ENCODE measurements at regions not wholly inside any gene's neighbourhood (a gene's known extent, or its start where the extent isn't known, plus 50 kb on each side); places are given as distances from the start of the nearest gene placed in this dataset.
"Not testable (repeated sequence)": the region's sequence is repeated elsewhere in the genome, so short reads cannot be mapped to it uniquely, and the experiment has no call there.

DNA sequence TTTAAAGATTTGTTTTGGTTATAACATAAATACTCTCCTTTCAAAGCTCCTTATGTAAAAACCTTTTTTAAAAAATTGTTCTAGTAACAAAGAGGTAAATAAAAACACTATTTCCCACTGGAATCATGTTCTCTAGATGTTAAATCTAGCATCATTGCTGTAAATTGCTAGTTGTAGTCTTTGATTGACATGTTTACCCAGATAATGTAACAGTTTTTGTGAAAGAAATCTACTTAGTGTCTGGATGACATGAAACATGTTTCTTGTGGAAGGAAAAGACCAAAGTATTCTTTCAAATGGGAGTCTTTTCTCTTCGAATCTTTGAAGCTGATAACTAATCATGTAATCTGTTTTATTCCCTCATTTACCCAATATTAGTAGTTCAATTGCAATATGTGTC is 1565.9 kb upstream of the WWC1 start:
- DNase-seq = no peak

DNA sequence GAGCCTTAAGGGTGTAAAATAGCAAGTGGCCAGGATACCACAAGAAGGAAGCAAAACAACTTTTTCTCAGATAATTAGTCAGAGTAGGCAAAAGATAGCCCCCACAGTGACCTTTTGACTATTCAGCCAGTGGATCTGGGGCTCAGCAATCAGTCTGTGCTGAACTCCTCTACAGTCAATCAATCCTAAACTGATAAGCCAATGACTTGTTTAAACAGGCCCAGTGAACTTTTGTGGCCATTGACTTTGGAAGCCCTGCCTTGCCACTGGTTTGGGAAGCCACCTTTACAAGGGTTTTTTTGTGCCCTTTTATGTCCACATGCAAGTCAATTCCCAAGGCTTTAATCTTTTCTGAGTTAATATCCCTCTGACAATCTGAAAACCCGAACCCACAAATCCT is 1565.0 kb upstream of the WWC1 start:
- no peak for DNase-seq

DNA sequence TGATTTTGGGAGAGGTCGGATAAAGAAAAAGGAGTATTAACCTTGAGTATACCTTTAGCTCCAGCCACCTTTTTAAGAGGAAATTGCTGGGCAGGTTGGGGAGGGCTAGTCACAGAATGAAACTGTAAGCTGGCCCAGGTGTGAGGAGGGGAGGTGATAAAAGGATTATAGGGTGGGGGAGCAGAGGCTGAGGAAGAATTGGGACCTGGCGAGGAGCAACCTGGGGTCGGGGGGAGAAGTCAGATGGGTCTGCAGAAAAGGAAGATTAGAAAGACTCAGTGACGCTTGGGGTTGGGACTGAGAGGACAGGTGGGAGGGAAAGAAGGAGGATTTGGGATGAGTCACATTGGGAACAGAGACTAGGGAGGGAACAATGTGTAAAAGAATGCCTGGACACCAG is 1548.5 kb upstream of the WWC1 start:
- DNase-seq = not testable (repeated sequence)

DNA sequence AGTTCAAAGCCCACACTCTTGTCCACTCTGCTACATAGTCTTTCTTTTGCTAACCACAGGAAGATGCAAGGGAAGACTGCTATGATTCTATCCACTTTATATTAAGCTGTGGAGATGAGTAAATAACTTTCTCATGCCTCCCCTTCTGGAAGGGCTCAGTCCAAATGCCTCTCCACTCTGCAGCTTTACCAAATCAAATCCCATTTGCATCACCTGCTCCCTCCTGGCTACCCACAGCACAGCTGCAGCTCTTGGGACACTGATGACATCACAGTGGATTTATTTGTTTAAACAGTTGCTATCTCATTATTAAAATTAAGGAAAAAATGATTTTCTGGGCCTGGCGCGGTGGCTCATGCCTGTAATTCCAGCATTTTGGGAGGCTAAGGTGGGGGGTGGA is 1544.9 kb upstream of the WWC1 start:
- no peak for DNase-seq

DNA sequence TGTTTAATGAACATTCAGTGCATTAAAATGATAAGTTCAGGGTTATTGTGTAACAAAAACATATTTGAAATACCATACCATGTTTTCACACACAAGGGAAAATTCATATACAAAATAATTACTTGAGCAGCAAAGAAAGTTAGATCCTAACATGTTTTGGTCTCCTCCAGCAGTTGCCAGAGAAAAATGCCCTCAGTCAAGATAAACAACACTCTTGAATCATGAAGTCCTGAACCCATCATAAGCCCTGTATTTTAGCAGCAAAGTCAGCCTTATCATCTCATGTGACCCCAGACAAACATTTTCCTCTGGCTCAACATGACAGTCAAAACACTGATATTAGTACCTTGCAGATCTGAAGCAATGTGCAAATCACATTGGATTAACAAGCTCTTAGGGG is 1541.1 kb upstream of the WWC1 start:
- DNase-seq = no peak

DNA sequence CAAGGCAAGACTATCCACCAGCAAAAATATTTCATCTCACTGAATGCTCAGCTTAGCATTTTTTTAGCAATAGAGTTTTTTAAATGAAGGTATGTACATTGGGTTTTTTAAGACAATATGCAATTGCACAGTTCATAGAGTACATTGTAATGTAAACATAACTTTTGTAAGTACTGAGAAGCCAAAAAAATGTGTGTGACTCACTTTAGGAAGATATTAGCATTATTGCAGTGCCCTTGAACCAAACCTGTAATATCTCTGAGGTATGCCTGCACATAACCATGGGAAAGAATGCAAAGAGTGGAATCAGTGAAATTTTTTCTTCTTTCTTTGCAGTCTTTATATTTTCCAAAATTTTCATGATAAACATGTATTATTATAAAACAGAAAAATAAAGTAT is 1533.3 kb upstream of the WWC1 start:
- peak; percentile 35 for DNase-seq

DNA sequence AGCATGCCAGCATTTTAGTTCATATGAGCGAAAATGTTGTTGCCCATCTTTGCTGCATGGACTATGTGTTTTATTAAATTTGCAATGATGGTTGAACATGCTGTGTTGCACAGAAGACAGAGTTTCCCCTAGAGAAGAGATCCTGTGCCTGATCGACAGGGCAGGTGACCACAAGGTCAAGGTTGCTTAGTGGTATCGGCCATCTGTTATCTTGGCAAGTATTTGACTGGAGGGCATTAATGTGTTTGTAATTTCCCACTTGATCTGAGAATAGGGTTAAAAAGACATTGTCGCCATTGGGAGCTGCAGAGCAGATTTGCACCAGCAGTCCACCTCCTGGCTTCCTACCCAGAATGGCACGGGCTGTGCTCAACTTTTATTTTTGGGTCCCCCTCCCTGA is 1523.6 kb upstream of the WWC1 start:
- no peak for DNase-seq

DNA sequence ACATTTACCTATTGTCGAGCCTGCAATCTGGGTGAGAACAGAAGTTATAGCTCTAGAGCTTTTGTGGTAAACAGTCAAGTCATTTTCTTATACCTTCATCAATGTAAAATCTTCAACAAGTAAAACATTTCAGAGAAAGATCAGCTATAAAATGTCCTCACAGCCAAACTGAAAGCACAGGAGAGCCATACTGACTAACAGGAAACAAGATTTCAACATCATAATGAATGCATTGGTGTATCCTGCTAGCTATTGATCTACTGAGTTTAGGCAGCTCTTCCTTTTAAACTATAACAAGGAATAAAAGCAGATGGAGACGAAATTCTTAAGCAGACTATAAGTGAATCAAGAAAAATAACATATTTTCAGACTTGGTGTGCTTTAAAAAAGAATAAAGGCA is 1522.9 kb upstream of the WWC1 start:
- peak; percentile 3 for DNase-seq

DNA sequence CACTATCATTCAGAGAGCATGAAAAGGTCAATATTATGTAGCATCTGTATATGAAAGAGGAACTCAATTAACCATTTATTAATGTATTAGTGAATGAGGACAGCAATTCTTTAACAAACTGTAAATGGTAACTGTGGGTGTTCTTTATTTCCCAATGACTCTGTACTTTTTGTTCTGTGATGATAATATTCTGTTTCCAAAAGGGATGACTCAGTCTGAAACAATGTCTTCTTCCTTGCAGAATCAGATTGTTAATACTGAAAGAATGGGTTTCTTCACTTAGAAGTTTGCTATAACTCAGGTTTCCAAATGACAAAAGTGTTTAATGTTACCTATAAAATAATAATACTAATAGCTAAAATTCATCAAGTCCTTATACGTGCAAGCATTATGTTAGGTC is 1518.7 kb upstream of the WWC1 start:
- DNase-seq = peak; percentile 71

DNA sequence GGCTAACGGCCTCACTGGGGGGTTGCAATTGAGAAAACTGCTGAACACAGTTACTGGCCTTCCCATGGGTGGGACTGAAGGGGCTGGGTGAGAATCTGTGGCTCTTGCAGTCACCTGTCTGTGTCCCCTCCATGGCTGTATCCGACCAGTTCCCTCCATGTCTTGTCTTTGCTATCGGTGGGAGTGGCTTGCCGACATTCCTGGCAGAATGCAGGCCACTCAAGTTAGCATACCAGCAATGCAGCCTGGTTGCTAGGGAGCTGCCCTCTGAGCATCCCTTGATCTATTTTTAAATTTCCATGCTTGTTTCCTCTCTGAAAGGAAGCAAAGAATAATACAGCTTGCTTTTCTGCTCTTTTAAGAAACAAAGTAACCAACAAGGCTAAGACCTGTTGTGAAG is 1509.7 kb upstream of the WWC1 start:
- no peak for DNase-seq

DNA sequence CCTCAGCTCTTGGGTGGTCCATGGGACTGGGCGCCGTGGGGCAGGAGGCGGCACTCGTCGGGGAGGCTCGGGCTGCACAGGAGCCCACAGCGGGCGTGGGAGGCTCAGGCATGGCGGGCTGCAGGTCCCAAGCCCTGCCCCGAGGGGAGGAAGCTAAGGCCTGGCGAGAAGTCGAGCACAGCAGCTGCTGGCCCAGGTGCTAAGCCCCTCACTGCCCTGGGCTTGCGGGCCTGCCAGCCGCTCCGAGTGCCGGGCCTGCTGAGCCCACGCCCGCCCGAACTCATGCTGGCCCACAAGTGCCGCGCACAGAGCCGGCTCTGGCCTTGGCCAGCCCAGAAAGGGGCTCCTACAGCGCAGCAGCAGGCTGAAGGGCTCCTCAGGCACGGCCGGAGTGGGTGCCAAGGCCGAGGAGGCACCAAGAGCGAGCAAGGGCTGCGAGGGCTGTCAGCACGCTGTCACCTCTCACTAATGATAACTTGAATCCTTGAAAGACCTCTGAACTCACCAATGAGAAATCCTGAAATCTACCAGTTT is 1506.8 kb upstream of the WWC1 start:
- DNase-seq = no peak

DNA sequence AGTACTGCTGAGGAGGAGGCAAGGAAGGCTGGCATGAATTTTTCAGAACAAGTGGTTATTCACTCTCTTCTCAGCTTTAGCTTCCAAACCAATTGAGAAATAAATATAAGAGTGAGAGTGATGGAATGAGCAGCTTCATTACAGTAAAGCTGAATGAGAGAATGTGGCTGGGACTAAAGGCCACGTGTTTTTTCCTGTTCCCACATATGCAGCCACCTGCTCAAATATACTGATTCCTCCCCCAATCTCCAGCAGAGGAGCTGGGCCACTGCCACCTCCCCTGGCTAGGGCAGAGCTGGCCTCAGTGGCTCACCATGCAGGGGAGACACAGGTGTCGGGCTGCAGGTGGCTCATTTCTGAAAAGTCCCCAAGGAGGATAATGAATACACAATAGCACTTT is 1505.3 kb upstream of the WWC1 start:
- DNase-seq = no peak

DNA sequence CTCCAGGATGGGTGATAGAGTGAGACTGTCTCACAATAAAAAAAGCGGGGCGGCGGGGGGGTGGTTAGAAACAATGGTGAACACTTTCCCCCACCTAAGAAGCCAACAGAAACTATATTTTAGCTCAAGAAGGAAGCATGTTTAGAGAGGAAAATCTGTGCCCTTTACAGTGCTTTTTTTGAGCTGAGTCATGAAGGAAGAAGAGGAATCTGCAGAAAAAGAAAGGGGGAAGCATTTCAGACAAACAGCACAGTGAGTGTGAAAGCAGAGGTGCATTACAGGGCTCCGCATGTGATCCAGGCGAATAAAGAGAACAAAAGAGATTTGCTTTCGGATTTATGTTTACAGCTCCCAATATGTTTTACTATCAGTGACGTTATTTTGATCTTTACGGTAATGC is 1504.6 kb upstream of the WWC1 start:
- no peak for DNase-seq

DNA sequence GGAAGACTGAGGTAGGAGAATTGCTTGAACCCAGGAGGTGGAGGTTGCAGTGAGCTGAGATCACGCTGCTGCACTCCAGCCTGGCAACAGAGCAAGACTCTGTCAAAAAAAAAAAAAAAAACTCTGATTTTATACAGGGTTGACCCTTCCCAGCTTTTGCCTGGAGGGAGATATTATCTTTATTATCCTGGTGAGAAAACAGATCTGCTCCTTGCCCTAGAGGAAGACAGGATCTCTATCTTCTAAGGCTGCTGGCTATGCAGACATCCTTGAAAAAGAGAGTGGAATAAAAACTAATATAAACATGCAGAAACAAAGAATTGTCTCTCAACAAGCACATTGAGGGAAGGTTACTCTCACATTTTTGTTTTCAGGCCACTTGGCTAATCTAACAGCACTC is 1503.4 kb upstream of the WWC1 start:
- DNase-seq = no peak

DNA sequence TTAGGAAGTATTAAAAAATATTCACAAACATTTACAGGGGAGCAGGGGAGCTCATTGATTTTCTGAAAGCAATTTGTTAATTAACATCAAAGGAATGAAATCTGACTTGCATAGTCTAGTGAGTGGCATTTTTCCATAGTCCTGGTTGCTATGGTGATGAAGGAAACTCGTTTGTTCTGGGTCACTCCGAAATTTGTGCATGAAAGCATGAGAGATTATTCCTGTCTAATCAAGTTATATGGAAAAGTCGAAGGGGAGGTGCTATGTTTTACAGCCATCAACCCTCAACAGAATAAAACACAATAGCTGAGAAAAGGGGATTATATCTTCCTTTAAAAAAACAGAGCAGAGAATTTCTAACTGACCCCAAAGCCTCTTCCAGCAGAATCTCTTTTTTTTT is 1495.7 kb upstream of the WWC1 start:
- DNase-seq = no peak

DNA sequence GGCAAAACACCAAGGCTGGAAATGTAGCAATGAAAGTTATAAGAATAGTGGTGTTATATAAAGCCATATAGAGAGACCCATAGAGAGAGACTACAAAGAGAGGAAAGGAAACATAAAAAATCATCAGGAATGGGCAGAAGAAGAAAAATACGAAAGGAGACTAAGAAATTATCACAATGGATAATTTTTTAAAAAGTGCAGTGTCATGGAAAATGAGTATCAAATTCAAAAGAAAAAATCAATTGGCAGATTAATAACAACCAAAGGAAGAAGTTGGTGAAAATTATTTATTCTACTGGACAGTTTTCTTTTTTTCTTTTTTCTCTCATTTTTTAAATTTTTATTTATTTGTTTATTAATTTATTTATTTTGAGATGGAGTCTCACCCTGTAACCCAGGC is 1488.4 kb upstream of the WWC1 start:
- no peak for DNase-seq

DNA sequence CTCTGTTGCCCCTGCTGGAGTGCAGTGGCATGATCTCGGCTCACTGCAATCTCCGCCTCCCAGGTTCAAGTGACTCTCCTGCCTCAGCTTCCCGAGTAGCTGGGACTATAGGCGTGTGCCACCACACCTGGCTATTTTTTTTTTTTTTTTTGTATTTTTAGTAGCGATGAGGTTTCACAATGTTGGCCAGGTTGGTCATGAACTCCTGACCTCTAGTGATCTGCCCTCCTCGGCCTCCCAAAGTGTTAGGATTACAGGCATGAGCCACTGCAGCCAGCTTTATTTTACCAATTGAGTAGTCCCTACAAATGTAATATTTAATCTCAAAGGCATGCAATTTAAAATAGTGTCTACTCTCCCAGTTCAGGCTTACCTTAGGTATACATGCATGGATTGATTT is 1487.2 kb upstream of the WWC1 start:
- not testable (repeated sequence) for DNase-seq

DNA sequence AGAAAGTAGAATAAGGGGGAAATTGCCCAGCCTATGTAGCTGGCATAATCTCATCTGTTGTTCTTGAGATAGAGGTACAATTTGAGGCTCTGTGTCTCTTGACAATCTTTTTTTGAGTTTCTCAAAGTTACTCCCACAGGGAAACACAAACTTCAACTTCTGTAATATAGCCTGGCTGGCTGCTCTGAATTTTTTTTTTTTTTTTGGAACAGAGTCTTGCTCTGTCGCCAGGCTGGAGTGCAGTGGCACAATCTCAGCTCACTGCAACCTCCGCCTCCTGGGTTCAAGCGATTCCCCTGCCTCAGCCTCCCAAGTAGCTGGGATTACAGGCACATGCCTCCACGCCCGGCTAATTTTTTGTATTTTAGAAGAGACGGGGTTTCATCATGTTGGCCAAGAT is 1486.8 kb upstream of the WWC1 start:
- DNase-seq = not testable (repeated sequence)

DNA sequence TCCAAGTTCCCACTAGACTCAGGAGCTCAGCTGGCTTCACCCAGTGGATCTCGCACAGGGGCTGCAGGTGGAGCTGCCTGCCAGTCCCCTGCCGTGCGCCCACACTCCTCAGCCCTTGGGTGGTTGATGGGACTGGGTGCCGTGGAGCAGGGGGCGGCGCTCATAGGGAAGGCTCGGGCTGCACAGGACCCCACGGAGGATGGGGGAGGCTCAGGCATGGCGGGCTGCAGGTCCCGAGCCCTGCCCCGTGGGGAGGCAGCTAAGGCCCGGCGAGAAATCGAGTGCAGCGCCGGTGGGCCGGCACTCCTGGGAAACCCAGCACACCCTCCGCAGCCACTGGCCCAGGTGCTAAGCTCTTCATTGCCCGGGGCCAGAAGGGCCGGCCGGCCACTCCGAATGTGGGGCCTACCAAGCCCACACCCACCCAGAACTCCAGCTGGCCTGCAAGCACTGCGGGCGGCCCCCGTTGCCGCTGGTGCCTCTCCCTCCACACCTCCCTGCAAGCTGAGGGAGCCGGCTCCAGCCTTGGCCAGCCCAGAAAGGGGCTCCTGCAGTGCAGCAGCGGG is 1481.3 kb upstream of the WWC1 start:
- not testable (repeated sequence) for DNase-seq

DNA sequence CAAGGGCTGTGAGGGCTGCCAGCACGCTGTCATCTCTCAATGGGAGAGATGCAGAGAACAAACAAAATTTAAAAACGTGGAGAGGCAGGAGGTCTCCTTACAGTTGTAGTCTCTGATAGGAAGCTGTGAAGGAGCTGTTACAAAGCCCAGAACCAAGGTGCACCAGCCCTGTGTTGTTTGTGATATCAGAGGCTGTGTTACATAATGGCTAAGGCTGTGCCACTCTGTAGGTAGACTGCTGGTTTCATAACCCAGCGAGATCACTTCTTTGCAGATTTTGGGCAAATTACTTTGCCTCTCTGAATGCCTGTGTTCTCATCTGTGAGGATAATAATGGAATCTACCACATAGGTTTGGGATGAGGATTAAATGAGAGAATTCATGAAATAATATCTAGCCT is 1480.7 kb upstream of the WWC1 start:
- DNase-seq = no peak

DNA sequence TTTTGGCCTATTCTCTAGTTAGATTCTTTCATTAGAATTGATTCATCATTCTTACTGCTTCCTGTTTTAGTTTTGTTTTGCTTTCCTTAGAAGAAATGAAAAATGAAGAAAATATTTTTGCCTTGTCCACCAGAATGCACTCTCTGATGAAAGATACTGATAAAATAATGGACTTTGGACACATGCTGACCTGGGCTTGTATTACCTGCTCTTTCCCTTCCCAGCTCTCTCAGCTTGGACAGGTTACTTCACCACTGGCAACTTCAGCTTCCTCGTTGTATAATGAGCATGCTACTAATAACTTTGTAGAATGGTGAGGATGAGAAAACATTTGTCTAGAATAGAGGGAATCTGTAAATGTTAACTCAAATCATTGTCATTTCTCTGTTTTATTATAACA is 1468.1 kb upstream of the WWC1 start:
- DNase-seq = no peak

DNA sequence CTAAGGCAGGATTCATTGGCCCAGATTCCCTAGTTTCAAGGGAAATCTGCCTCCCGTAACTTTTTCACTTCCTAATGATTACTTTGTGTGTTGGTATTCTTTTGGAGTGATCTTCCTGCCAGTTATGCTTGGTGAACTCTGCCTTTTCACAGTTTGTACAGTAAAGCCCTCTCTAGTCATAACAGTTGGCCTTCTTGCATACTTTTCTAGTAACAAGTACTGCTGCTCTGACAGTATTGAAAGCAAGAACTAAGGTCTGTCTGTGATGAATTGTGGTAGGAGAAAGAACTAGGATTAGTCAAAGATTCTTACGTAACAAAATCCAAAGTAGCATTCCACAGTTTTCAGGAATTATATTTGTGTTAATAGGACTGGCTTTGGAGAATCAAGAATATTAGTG is 1457.2 kb upstream of the WWC1 start:
- peak; percentile 0 for DNase-seq

DNA sequence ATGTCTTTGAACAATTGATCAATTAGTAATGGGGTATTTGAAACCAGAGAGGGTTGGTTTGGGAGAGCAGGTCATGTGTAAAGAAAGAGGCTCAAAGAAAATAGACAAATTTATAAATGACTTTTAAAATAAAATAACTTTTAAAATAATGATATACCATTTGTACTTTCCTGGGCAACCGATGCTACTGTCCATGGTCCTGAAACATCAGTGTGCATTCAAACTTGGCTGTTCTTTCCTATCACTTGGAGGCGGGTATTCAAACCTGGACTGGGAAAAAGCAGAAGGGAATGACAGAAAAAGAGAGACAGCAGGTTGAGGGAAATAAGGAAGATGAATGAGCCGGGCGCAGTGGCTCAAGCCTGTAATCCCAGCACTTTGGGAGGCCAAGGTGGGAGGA is 1446.4 kb upstream of the WWC1 start:
- peak; percentile 23 for DNase-seq

DNA sequence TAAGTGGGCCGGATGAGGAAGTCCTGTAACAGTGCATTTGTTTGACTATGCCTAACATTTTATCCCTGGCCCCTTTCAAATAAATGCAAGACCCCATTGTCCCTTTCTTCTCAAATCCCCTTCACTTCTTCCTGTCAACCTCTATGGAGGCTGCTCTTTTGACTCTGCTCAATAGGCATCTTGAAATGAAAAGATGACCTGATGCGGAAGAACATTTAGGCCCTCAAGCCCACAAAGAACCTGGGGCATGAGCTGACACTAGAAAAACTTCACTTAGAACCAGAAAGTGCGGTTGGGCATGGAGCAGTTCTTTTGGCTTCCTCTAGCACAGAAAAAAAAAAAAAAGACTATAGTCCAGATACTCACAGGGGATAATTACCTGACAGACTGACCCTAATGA is 1434.7 kb upstream of the WWC1 start:
- DNase-seq = no peak

DNA sequence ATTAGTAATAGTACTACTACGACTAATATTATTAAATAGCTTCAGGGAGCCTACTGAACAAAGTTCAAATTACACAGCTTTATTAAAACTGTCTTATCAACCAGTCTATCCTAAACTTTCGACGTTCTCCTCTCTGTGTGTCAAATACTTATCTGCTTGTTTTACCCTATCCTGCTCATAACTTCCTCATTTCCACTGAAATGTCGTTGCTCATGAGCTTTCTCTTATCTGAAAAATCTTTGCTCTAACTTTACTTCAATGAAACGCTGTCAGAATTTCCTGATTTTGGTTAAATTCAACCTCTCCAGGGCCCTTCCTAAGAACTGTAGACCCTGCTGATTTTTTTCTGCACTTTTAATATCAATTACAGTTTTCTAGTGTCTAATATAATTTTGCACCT is 1431.0 kb upstream of the WWC1 start:
- DNase-seq = no peak

DNA sequence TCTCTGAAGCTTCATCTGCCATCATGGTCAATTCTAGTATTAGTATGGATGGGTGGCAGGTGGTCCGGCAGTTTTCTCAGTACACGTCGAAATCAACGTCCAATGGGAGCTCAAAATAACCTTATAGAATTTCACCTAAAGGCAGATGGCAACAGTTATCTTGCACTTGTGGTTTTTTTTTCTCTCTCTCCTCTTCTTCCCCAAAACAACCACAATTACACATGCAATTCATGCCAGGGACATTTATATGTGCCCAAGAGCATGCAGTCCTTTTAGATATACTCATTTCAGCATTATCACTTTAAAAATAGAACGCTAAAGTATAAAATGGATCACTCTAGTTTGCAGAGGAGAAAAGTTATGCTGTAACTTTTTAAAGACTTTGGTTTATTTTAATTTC is 1428.9 kb upstream of the WWC1 start:
- no peak for DNase-seq

Measured in fibroblast of skin of right biceps (primary cell).